ENCODE measurements at regions not wholly inside any gene's neighbourhood (a gene's known extent, or its start where the extent isn't known, plus 50 kb on each side); places are given as distances from the start of the nearest gene placed in this dataset.

DNA sequence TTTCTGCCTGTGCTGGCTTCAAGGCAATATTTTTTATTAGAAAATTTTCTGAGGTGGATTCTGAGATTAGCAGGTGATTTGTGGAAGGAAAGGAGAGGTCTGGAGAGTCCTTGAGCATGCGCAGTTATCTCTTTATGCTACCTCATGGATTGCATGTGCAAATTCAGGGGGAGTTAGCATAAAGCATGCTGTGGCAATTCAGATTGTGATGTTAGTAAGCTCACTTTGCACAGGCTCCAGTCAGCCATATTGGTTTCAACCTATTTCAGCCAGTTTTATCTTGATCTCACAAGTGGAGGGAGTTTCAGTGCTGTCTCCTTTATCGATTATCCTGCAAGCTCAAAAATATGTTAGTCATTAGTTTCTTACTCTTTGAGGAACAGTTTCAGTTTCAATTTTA is 2012.3 kb upstream of the PIK3C3 start:
- no peaks in the 10 kb centered on the region for H3K9me3 ChIP-seq (ENCODE audit: control insufficient read depth, low read length)
- no peak overlapping the region for H3K4me3 ChIP-seq (ENCODE audit: insufficient read depth in 1 of 2, low read depth in 1 of 2, low read length in 2 of 2)
- H2BK120ac ChIP-seq (ENCODE audit: low read depth, low read length) = no peak overlapping the region
- H3K18ac ChIP-seq (ENCODE audit: low read depth in 1 of 2, low read length in 2 of 2) = no peak overlapping the region
- H3K4me2 ChIP-seq (ENCODE audit: low read length, poor library complexity, severe bottlenecking) = no peak overlapping the region
- no peak overlapping the region for H3K9ac ChIP-seq (ENCODE audit: low read length)
- no peak overlapping the region for H2BK15ac ChIP-seq (ENCODE audit: low read depth, poor library complexity, severe bottlenecking)
- no peaks in the 10 kb centered on the region for H3K79me1 ChIP-seq (replicated peaks; ENCODE audit: low read length, poor library complexity, severe bottlenecking)
- H2BK12ac ChIP-seq (ENCODE audit: low read length in 2 of 2) = no peak overlapping the region
- no peak overlapping the region for H3K23ac ChIP-seq (ENCODE audit: low read length in 2 of 2)
- no peak overlapping the region for H2AFZ ChIP-seq (ENCODE audit: low read depth, low read length)
- no peaks in the 10 kb centered on the region for H3K27me3 ChIP-seq (ENCODE audit: control insufficient read depth in 1 of 2, insufficient read depth in 1 of 2, low read length in 2 of 2)
- 100% methylated on average over 1 of the region's 2 CpGs for WGBS
- H2BK5ac ChIP-seq (ENCODE audit: low read depth, low read length, poor library complexity, severe bottlenecking) = no peak overlapping the region
- H2AK5ac ChIP-seq (ENCODE audit: low read length, severe bottlenecking) = no peak overlapping the region
- no peaks in the 10 kb centered on the region for H3K36me3 ChIP-seq (ENCODE audit: control insufficient read depth in 1 of 2, insufficient read depth in 2 of 2, low read depth in 1 of 2, low read length in 2 of 2)
- H4K8ac ChIP-seq (ENCODE audit: low read length) = no peak overlapping the region
- H3K27ac ChIP-seq (ENCODE audit: low read length, poor library complexity, severe bottlenecking) = no peak overlapping the region
- no peak overlapping the region for H4K91ac ChIP-seq (ENCODE audit: low read length)
- no peaks in the 10 kb centered on the region for H3K4me1 ChIP-seq (ENCODE audit: control insufficient read depth, insufficient read depth, low read depth, low read length)
- H3K14ac ChIP-seq (ENCODE audit: low read length in 2 of 2) = no peak overlapping the region
- peak; percentile 15 for DNase-seq
- H3K4ac ChIP-seq (ENCODE audit: low read depth in 1 of 2, low read length in 2 of 2) = no peak overlapping the region

DNA sequence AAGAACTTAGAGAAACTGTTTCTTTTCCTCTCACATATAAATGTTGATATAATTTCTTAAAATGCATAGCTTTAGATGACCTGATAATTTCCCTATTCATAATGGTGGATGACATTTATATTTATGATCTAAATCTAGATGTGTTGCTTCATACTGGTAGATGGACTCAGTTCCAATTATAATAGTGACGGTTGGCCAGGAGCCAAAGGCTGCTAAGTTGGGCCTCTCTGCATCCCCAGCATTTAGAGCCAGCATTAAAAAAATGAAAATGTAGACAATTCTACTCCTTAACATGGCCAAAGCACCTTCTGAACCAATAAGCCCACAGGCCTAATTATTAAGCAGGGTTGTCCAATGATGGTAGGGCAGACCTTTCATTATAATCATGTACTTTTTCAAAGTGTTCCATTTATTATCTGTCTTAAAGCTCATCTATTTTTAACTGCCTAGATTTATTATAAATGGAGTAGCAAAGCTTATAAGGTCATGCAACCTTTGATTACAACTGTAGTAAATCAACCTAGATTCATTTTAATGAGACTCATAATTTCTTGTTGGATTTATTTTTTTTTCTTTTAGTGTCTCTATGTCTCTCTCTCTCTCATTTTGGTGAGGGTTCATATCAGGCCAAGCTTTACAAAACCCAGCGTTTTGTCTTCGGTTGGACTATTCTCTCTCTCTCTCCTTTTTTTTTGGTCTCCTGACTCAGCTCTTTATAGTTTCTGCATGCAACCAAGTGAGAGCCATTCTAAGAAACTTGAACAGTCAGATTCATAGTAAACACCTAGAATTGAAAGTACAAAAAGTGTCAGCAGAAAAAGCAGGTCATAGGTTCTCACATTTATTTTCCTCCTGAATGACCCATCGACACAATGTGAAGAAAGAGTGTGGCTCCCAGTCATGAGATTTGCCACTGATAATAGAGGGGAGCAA is 2016.1 kb upstream of the PIK3C3 start:
- H3K79me1 ChIP-seq (replicated peaks; ENCODE audit: low read length, poor library complexity, severe bottlenecking) = no peaks in the 10 kb centered on the region
- H2AK5ac ChIP-seq (ENCODE audit: low read length, severe bottlenecking) = no peak overlapping the region
- H3K27ac ChIP-seq (ENCODE audit: low read length, poor library complexity, severe bottlenecking) = no peak overlapping the region
- no peak overlapping the region for H2AFZ ChIP-seq (ENCODE audit: low read depth, low read length)
- H3K14ac ChIP-seq (ENCODE audit: low read length in 2 of 2) = no peak overlapping the region
- no peak overlapping the region for H4K8ac ChIP-seq (ENCODE audit: low read length)
- WGBS = 91% methylated on average over 4 of the region's 4 CpGs
- H3K4me1 ChIP-seq (ENCODE audit: control insufficient read depth, insufficient read depth, low read depth, low read length) = no peaks in the 10 kb centered on the region
- no peak overlapping the region for H2BK5ac ChIP-seq (ENCODE audit: low read depth, low read length, poor library complexity, severe bottlenecking)
- no peaks in the 10 kb centered on the region for H3K9me3 ChIP-seq (ENCODE audit: control insufficient read depth, low read length)
- no peak overlapping the region for H3K18ac ChIP-seq (ENCODE audit: low read depth in 1 of 2, low read length in 2 of 2)
- no peak overlapping the region for H3K23ac ChIP-seq (ENCODE audit: low read length in 2 of 2)
- H2BK15ac ChIP-seq (ENCODE audit: low read depth, poor library complexity, severe bottlenecking) = no peak overlapping the region
- H2BK120ac ChIP-seq (ENCODE audit: low read depth, low read length) = no peak overlapping the region
- H3K4ac ChIP-seq (ENCODE audit: low read depth in 1 of 2, low read length in 2 of 2) = no peak overlapping the region
- H3K27me3 ChIP-seq (ENCODE audit: control insufficient read depth in 1 of 2, insufficient read depth in 1 of 2, low read length in 2 of 2) = no peaks in the 10 kb centered on the region
- no peak overlapping the region for H3K9ac ChIP-seq (ENCODE audit: low read length)
- DNase-seq = no peak
- H3K36me3 ChIP-seq (ENCODE audit: control insufficient read depth in 1 of 2, insufficient read depth in 2 of 2, low read depth in 1 of 2, low read length in 2 of 2) = no peaks in the 10 kb centered on the region
- H3K4me3 ChIP-seq (ENCODE audit: insufficient read depth in 1 of 2, low read depth in 1 of 2, low read length in 2 of 2) = no peak overlapping the region
- no peak overlapping the region for H4K91ac ChIP-seq (ENCODE audit: low read length)
- no peak overlapping the region for H3K4me2 ChIP-seq (ENCODE audit: low read length, poor library complexity, severe bottlenecking)
- H2BK12ac ChIP-seq (ENCODE audit: low read length in 2 of 2) = no peak overlapping the region

GRCh38 chr18:39935598-39935997 is 2019.4 kb upstream of the PIK3C3 start:
- Histone ChIP-seq H3K79me1 (replicated peaks; ENCODE audit: low read length, poor library complexity, severe bottlenecking) (no peaks in the 10 kb centered on the region), H2AK5ac (ENCODE audit: low read length, severe bottlenecking) (no peak overlapping the region), H3K36me3 (ENCODE audit: control insufficient read depth in 1 of 2, insufficient read depth in 2 of 2, low read depth in 1 of 2, low read length in 2 of 2) (no peaks in the 10 kb centered on the region), H2BK5ac (ENCODE audit: low read depth, low read length, poor library complexity, severe bottlenecking) (no peak overlapping the region), H3K27ac (ENCODE audit: low read length, poor library complexity, severe bottlenecking) (no peak overlapping the region), H3K4me2 (ENCODE audit: low read length, poor library complexity, severe bottlenecking) (no peak overlapping the region), H3K9me3 (ENCODE audit: control insufficient read depth, low read length) (no peaks in the 10 kb centered on the region), H2BK15ac (ENCODE audit: low read depth, poor library complexity, severe bottlenecking) (no peak overlapping the region), H3K27me3 (ENCODE audit: control insufficient read depth in 1 of 2, insufficient read depth in 1 of 2, low read length in 2 of 2) (no peaks in the 10 kb centered on the region), H3K18ac (ENCODE audit: low read depth in 1 of 2, low read length in 2 of 2) (no peak overlapping the region), H3K4me3 (ENCODE audit: insufficient read depth in 1 of 2, low read depth in 1 of 2, low read length in 2 of 2) (no peak overlapping the region), H3K23ac (ENCODE audit: low read length in 2 of 2) (no peak overlapping the region), H4K91ac (ENCODE audit: low read length) (no peak overlapping the region), H3K4ac (ENCODE audit: low read depth in 1 of 2, low read length in 2 of 2) (no peak overlapping the region), H3K14ac (ENCODE audit: low read length in 2 of 2) (no peak overlapping the region), H4K8ac (ENCODE audit: low read length) (no peak overlapping the region), H3K4me1 (ENCODE audit: control insufficient read depth, insufficient read depth, low read depth, low read length) (no peaks in the 10 kb centered on the region), H2AFZ (ENCODE audit: low read depth, low read length) (no peak overlapping the region), H2BK12ac (ENCODE audit: low read length in 2 of 2) (no peak overlapping the region), H3K9ac (ENCODE audit: low read length) (no peak overlapping the region), H2BK120ac (ENCODE audit: low read depth, low read length) (no peak overlapping the region)
- DNase-seq = no peak
- WGBS = no CpG with 5 or more reads among the region's 2 CpGs

- Histone ChIP-seq H3K4me3 (ENCODE audit: insufficient read depth in 1 of 2, low read depth in 1 of 2, low read length in 2 of 2) (no peak overlapping the region), H2AFZ (ENCODE audit: low read depth, low read length) (no peak overlapping the region), H3K79me1 (replicated peaks; ENCODE audit: low read length, poor library complexity, severe bottlenecking) (no peaks in the 10 kb centered on the region), H3K23ac (ENCODE audit: low read length in 2 of 2) (no peak overlapping the region), H2BK120ac (ENCODE audit: low read depth, low read length) (no peak overlapping the region), H2BK5ac (ENCODE audit: low read depth, low read length, poor library complexity, severe bottlenecking) (no peak overlapping the region), H3K4ac (ENCODE audit: low read depth in 1 of 2, low read length in 2 of 2) (no peak overlapping the region), H3K27ac (ENCODE audit: low read length, poor library complexity, severe bottlenecking) (no peak overlapping the region), H2BK15ac (ENCODE audit: low read depth, poor library complexity, severe bottlenecking) (no peak overlapping the region), H3K14ac (ENCODE audit: low read length in 2 of 2) (no peak overlapping the region), H3K36me3 (ENCODE audit: control insufficient read depth in 1 of 2, insufficient read depth in 2 of 2, low read depth in 1 of 2, low read length in 2 of 2) (no peaks in the 10 kb centered on the region), H3K4me2 (ENCODE audit: low read length, poor library complexity, severe bottlenecking) (no peak overlapping the region), H3K9me3 (ENCODE audit: control insufficient read depth, low read length) (no peaks in the 10 kb centered on the region), H2AK5ac (ENCODE audit: low read length, severe bottlenecking) (no peak overlapping the region), H4K91ac (ENCODE audit: low read length) (no peak overlapping the region), H3K4me1 (ENCODE audit: control insufficient read depth, insufficient read depth, low read depth, low read length) (no peaks in the 10 kb centered on the region), H3K9ac (ENCODE audit: low read length) (no peak overlapping the region), H4K8ac (ENCODE audit: low read length) (no peak overlapping the region), H2BK12ac (ENCODE audit: low read length in 2 of 2) (no peak overlapping the region), H3K27me3 (ENCODE audit: control insufficient read depth in 1 of 2, insufficient read depth in 1 of 2, low read length in 2 of 2) (no peaks in the 10 kb centered on the region), H3K18ac (ENCODE audit: low read depth in 1 of 2, low read length in 2 of 2) (no peak overlapping the region)
- no peak for DNase-seq
- no CpG with 5 or more reads among the region's 2 CpGs for WGBS
Observed at GRCh38 chr18:39918847-39919246, 2036.2 kb upstream of the PIK3C3 start.
